ENCODE measurements at regions not wholly inside any gene's neighbourhood (a gene's known extent, or its start where the extent isn't known, plus 50 kb on each side); places are given as distances from the start of the nearest gene placed in this dataset.

- TF ChIP-seq ZNF142 (CRISPR knock-in tag; IDR thresholded peaks at IDR 0.05): no peak
- no peak for TF ChIP-seq CBX5 (CRISPR knock-in tag; IDR thresholded peaks at IDR 0.05; ENCODE audit: borderline replicate concordance)
- TF ChIP-seq GLMP (CRISPR knock-in tag; IDR thresholded peaks at IDR 0.05; ENCODE audit: borderline replicate concordance): no peak
- no peak for TF ChIP-seq IKZF5 (CRISPR knock-in tag; IDR thresholded peaks at IDR 0.05)
- TF ChIP-seq FOXP4 (CRISPR knock-in tag; IDR thresholded peaks at IDR 0.05): no peak
- no peak for TF ChIP-seq SMYD3 (CRISPR knock-in tag; IDR thresholded peaks at IDR 0.05)
- TF ChIP-seq CREB1 (IDR thresholded peaks at IDR 0.05): no peak
- TF ChIP-seq CREB1 (CRISPR knock-in tag; IDR thresholded peaks at IDR 0.05): no peak
- no peak for TF ChIP-seq NCOA1 (CRISPR knock-in tag; IDR thresholded peaks at IDR 0.05)
- no peak for TF ChIP-seq ZMAT3 (CRISPR knock-in tag; conservative IDR thresholded peaks at IDR 0.05)
- TF ChIP-seq CCAR2 (optimal IDR thresholded peaks at IDR 0.05; ENCODE audit: low read depth, low read length): no peak
- TF ChIP-seq ARID4A (CRISPR knock-in tag; IDR thresholded peaks at IDR 0.05; ENCODE audit: borderline replicate concordance): no peak
- no peak for TF ChIP-seq MZF1 (CRISPR knock-in tag; IDR thresholded peaks at IDR 0.05; ENCODE audit: borderline replicate concordance)
Observed at GRCh38 chr4:11730545-11730944, 301.9 kb upstream of the HS3ST1 start (continued).

Measured in HepG2 (cell line).